Mesendoderm (in vitro differentiated cells): ENCODE measurements at regions not wholly inside any gene's neighbourhood (a gene's known extent, or its start where the extent isn't known, plus 50 kb on each side); places are given as distances from the start of the nearest gene placed in this dataset.
A peak's percentile ranks its signal among the peaks of the same experiment; 100 is the strongest.

Experiments
- DNase-seq: peaks from one replicate; pipeline ENCODE4 v3.0.0; 2013
- H2AK5ac ChIP-seq: 2 replicates; pipeline ENCODE4 v1.6.1; 2013; ENCODE audit warnings: low read length, inconsistent platforms
- H2BK120ac ChIP-seq: 2 replicates; pipeline ENCODE4 v1.6.1; 2013; ENCODE audit warnings: low read depth, mild to moderate bottlenecking, low read length, moderate library complexity, mixed read lengths
- H2BK15ac ChIP-seq: replicated peaks from 2 replicates; pipeline ENCODE4 v1.6.1; 2013; ENCODE audit warnings: low read depth, mild to moderate bottlenecking, moderate library complexity
- H2BK5ac ChIP-seq: 2 replicates; pipeline ENCODE4 v1.6.1; 2013; ENCODE audit warnings: low read length, inconsistent platforms
- H3K18ac ChIP-seq: 2 replicates; pipeline ENCODE4 v1.6.1; 2013; ENCODE audit warnings: mild to moderate bottlenecking, low read length, mixed read lengths
- H3K23ac ChIP-seq: one replicate; pipeline ENCODE4 v1.6.1; 2013; ENCODE audit warnings: low read length
- H3K27ac ChIP-seq: 2 replicates; pipeline ENCODE4 v1.5.1; 2013; ENCODE audit warnings: low read depth, mild to moderate bottlenecking, inconsistent platforms, low read length, moderate library complexity
- H3K27me3 ChIP-seq: 2 replicates; pipeline ENCODE4 v1.6.1; 2013; ENCODE audit warnings: low read length, control low read depth, mild to moderate bottlenecking, inconsistent platforms; ENCODE audit not compliant: insufficient read depth, poor library complexity
- H3K36me3 ChIP-seq: 2 replicates; pipeline ENCODE4 v1.6.1; 2013; ENCODE audit warnings: low read length, inconsistent platforms; ENCODE audit not compliant: control insufficient read depth, insufficient read depth
- H3K4ac ChIP-seq: one replicate; pipeline ENCODE4 v1.6.1; 2013; ENCODE audit warnings: low read depth, mild to moderate bottlenecking, low read length, moderate library complexity
- H3K4me1 ChIP-seq: 2 replicates; pipeline ENCODE4 v1.6.1; 2013; ENCODE audit warnings: low read depth, low read length, inconsistent platforms; ENCODE audit not compliant: control insufficient read depth
- H3K4me2 ChIP-seq: 2 replicates; pipeline ENCODE4 v1.6.1; 2013; ENCODE audit warnings: low read length
- H3K4me3 ChIP-seq: 2 replicates; pipeline ENCODE4 v1.5.1; 2013; ENCODE audit warnings: mild to moderate bottlenecking, low read length
- H3K56ac ChIP-seq: one replicate; pipeline ENCODE4 v1.6.1; 2013; ENCODE audit warnings: low read length
- H3K79me1 ChIP-seq: 2 replicates; pipeline ENCODE4 v1.6.1; 2013; ENCODE audit warnings: low read length, inconsistent platforms
- H3K79me2 ChIP-seq: 2 replicates; pipeline ENCODE4 v1.6.1; 2013; ENCODE audit warnings: mild to moderate bottlenecking, low read length; ENCODE audit not compliant: control insufficient read depth, insufficient read depth
- H3K9ac ChIP-seq: 2 replicates; pipeline ENCODE4 v1.6.1; 2013; ENCODE audit warnings: low read length, inconsistent platforms
- H4K5ac ChIP-seq: one replicate; pipeline ENCODE4 v1.6.1; 2013; ENCODE audit warnings: low read length
- H4K8ac ChIP-seq: one replicate; pipeline ENCODE4 v1.6.1; 2013; ENCODE audit warnings: low read depth, mild to moderate bottlenecking, control low read depth, low read length, moderate library complexity
- WGBS: extraction: QIAGEN DNeasy Blood & Tissue Kit; methylation state at CpG from one replicate; pipeline ENCODE4 v1.1.7; 2013; ENCODE audit warnings: low lambda C conversion rate, missing lambda C conversion rate; ENCODE audit not compliant: insufficient coverage; ENCODE audit errors: extremely low coverage; 5-methylcytosine and 5-hydroxymethylcytosine counted together

DNA sequence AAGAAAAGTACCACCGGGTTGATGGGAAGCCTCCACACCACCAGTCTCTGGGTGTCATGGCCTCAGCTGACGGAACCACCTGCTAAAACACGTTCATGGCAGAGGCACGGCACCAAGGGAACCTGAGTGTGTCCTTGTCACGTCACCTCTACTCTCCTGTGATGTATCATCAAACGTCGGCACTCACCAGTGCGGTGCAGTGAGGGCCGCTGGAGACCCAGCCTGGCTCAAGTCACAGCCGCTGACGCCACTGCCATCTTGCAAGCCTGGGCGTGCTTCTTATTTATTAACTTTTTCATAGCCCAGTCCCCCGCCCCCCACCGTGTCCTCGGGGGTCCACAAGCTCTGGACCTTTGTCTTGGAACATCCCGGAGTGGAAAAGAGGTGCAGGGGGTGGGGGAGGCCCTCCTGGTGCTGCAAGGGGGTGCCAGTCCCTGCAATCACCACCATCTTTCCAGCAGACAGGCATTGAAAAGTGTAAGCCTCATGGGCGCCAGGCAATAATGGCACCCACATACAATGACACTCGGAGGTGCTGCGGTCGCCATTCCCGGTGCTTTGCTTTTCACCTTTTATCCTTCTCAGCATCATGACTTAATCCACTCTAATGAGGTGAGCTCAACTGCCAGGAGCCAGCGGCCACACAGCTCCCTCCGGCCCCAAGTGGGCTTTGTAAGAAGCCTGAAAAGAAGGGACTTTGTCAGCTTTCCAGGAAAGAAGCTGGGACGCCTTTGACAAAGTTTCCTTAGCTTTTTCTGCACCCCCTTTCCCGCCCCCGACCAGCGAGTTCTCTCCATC lies 202.3 kb upstream of the IRX1 start:
- no peak overlapping the region for H4K8ac ChIP-seq
- H3K4me3 ChIP-seq: no peak overlapping the region
- no peak overlapping the region for H4K5ac ChIP-seq
- no peak overlapping the region for H3K56ac ChIP-seq
- H3K4ac ChIP-seq: no peak overlapping the region
- no peak overlapping the region for H3K4me2 ChIP-seq
- H3K4me1 ChIP-seq: no peaks in the 10 kb centered on the region
- no peak overlapping the region for H3K9ac ChIP-seq
- DNase-seq: no peak
- no peak overlapping the region for H3K18ac ChIP-seq
- no peak overlapping the region for H2BK120ac ChIP-seq
- H2BK5ac ChIP-seq: no peak overlapping the region
- WGBS: no CpG with 5 or more reads among the region's 27 CpGs
- H2BK15ac ChIP-seq: no peak overlapping the region
- no peaks in the 10 kb centered on the region for H3K27me3 ChIP-seq
- H3K27ac ChIP-seq: no peak overlapping the region
- no peak overlapping the region for H3K23ac ChIP-seq
- H2AK5ac ChIP-seq: no peak overlapping the region
- no peaks in the 10 kb centered on the region for H3K36me3 ChIP-seq
- no peaks in the 10 kb centered on the region for H3K79me2 ChIP-seq
- no peaks in the 10 kb centered on the region for H3K79me1 ChIP-seq

DNA sequence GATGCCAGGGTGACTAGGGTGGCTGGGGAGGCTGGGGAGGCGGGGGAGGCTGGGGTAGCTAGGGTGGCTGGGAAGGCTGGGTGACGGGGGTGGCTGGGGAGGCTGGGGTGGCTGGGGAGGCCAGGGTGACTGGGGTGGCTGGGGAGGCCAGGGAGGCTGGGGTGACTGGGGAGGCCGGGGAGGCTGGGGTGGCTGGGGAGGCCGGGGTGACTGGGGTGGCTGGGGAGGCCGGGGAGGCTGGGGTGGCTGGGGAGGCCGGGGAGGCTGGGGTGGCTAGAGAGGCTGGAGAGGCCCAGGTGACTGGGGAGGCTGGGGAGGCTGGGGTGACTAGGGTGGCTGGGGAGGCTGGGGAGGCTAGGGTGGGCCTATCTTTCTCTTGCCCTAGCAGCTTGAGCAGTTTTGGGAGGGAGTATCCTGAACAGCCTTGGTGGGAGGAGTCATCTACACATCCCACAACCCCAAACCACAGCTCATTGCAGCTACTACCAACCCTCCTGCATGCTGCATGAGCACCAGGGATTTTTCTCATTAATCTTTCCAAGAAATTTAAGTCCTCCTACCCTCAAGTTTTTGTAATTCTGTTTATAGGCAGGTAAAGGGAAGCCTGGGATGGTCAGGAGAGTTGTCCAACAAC lies 203.2 kb upstream of the IRX1 start:
- H3K4me3 ChIP-seq: no peak overlapping the region
- H2BK15ac ChIP-seq: no peak overlapping the region
- no peaks in the 10 kb centered on the region for H3K27me3 ChIP-seq
- no peak overlapping the region for H3K18ac ChIP-seq
- no peaks in the 10 kb centered on the region for H3K4me1 ChIP-seq
- no peaks in the 10 kb centered on the region for H3K79me1 ChIP-seq
- no peak overlapping the region for H3K56ac ChIP-seq
- H2BK120ac ChIP-seq: no peak overlapping the region
- H4K8ac ChIP-seq: no peak overlapping the region
- no peak overlapping the region for H3K27ac ChIP-seq
- no peak overlapping the region for H3K4ac ChIP-seq
- no peaks in the 10 kb centered on the region for H3K79me2 ChIP-seq
- H4K5ac ChIP-seq: no peak overlapping the region
- H3K36me3 ChIP-seq: no peaks in the 10 kb centered on the region
- H3K23ac ChIP-seq: no peak overlapping the region
- H3K4me2 ChIP-seq: no peak overlapping the region
- no peak for DNase-seq
- no peak overlapping the region for H2BK5ac ChIP-seq
- no peak overlapping the region for H3K9ac ChIP-seq
- WGBS: no CpG with 5 or more reads among the region's 6 CpGs
- H2AK5ac ChIP-seq: no peak overlapping the region

DNA sequence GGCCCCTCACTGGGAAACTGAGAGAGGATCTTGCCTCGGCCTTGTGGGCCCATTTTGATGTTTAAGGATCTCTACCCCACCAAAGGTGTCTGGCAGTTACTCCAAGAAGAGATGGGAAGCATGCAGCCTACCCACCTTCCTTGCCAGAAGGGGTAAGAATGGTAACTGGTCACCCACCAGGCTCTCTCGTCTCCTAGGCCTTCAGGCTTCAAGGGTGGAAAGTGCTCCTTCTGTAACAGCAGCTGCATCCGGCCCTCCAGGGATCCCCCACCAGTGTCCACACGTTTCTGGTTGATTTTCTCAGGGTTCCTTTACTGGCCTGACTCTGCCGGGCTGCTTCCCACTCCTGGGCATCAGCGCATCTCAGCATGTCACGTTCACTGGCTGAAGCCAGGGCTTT lies 204.4 kb upstream of the IRX1 start:
- H3K27me3 ChIP-seq: no peaks in the 10 kb centered on the region
- no peak overlapping the region for H3K4me2 ChIP-seq
- no peak for DNase-seq
- no peak overlapping the region for H3K23ac ChIP-seq
- H3K9ac ChIP-seq: no peak overlapping the region
- no peak overlapping the region for H2BK15ac ChIP-seq
- no peak overlapping the region for H3K18ac ChIP-seq
- H4K5ac ChIP-seq: no peak overlapping the region
- no peak overlapping the region for H3K56ac ChIP-seq
- H2BK120ac ChIP-seq: no peak overlapping the region
- H2BK5ac ChIP-seq: no peak overlapping the region
- H3K4me3 ChIP-seq: no peak overlapping the region
- WGBS: no CpG with 5 or more reads among the region's 7 CpGs
- H3K27ac ChIP-seq: no peak overlapping the region
- no peak overlapping the region for H3K4ac ChIP-seq
- H3K79me1 ChIP-seq: no peaks in the 10 kb centered on the region
- no peaks in the 10 kb centered on the region for H3K36me3 ChIP-seq
- H4K8ac ChIP-seq: no peak overlapping the region
- H3K79me2 ChIP-seq: no peaks in the 10 kb centered on the region
- H3K4me1 ChIP-seq: no peaks in the 10 kb centered on the region
- no peak overlapping the region for H2AK5ac ChIP-seq

DNA sequence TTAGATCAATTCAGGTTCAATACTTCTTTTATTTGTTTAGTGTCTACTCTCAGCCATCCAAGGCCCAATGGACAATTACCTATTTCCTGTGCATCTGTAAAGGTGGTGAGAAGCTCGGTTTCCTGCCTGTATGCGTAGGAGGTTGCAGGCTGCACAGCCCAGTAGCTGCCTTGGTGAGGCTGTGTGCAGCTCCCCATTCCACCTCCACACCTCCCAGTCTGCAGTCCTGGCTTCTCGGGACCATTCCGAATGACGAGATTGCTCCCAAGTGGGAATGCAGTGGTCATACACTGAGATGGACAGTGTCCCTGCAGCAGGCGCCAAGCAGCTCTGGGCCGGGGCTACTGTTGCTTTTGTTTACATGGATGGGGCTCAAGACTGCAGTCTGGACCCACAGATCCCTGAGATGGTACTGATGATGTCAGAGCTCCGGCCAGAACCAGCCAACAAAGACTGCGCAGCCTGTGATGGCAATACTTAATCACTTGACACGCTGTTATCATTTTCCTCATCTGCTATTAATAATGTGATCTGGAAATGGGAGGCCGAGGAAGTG lies 206.1 kb upstream of the IRX1 start:
- no peaks in the 10 kb centered on the region for H3K79me2 ChIP-seq
- no peak overlapping the region for H3K4me2 ChIP-seq
- no peaks in the 10 kb centered on the region for H3K4me1 ChIP-seq
- H4K5ac ChIP-seq: no peak overlapping the region
- H2BK15ac ChIP-seq: no peak overlapping the region
- no CpG with 5 or more reads among the region's 11 CpGs for whole genome bisulfite sequencing
- H2BK120ac ChIP-seq: no peak overlapping the region
- no peak overlapping the region for H3K18ac ChIP-seq
- no peak overlapping the region for H3K56ac ChIP-seq
- DNase-seq: peak; percentile 11
- no peaks in the 10 kb centered on the region for H3K79me1 ChIP-seq
- H4K8ac ChIP-seq: no peak overlapping the region
- H3K23ac ChIP-seq: no peak overlapping the region
- H3K27me3 ChIP-seq: no peaks in the 10 kb centered on the region
- H3K4ac ChIP-seq: no peak overlapping the region
- H3K9ac ChIP-seq: no peak overlapping the region
- H2BK5ac ChIP-seq: no peak overlapping the region
- no peak overlapping the region for H3K27ac ChIP-seq
- no peak overlapping the region for H3K4me3 ChIP-seq
- H2AK5ac ChIP-seq: no peak overlapping the region
- no peaks in the 10 kb centered on the region for H3K36me3 ChIP-seq

DNA sequence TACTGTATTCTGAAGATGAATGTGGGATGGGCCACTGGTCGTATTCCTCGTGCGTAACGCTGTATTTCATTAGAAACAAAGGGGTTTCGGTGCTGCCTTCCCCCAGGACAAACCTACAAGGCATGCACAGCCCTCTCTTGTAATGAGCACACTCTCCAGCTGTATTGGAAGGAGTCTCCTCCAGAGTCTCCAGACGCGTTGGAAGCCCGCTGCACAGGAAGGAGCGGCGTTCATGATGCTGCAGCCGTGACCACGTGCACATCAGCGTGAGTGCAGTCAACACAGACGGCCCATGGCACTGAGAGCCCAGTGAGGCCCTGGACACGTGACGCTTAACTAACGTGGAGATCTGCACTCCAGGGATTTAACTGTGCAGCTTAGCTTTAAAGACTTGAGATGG lies 209.0 kb upstream of the IRX1 start:
- no peak overlapping the region for H4K5ac ChIP-seq
- DNase-seq: no peak
- no peak overlapping the region for H4K8ac ChIP-seq
- H2BK5ac ChIP-seq: no peak overlapping the region
- H3K79me1 ChIP-seq: no peaks in the 10 kb centered on the region
- no peak overlapping the region for H3K9ac ChIP-seq
- H2AK5ac ChIP-seq: no peak overlapping the region
- no peak overlapping the region for H3K18ac ChIP-seq
- no peak overlapping the region for H3K4me3 ChIP-seq
- H2BK15ac ChIP-seq: no peak overlapping the region
- no peak overlapping the region for H3K27ac ChIP-seq
- no peak overlapping the region for H3K56ac ChIP-seq
- no peaks in the 10 kb centered on the region for H3K27me3 ChIP-seq
- H3K36me3 ChIP-seq: no peaks in the 10 kb centered on the region
- no peaks in the 10 kb centered on the region for H3K79me2 ChIP-seq
- H3K4me2 ChIP-seq: no peak overlapping the region
- H3K4ac ChIP-seq: no peak overlapping the region
- H3K23ac ChIP-seq: no peak overlapping the region
- H2BK120ac ChIP-seq: no peak overlapping the region
- no CpG with 5 or more reads among the region's 17 CpGs for WGBS
- no peaks in the 10 kb centered on the region for H3K4me1 ChIP-seq
